Fibroblast of the conjunctiva (primary cell): ENCODE measurements at regions not wholly inside any gene's neighbourhood (a gene's known extent, or its start where the extent isn't known, plus 50 kb on each side); places are given as distances from the start of the nearest gene placed in this dataset.
"Not testable (repeated sequence)": the region's sequence is repeated elsewhere in the genome, so short reads cannot be mapped to it uniquely, and the experiment has no call there.

ENCODE experiments used
- DNase-seq: peaks from one replicate; pipeline ENCODE4 v3.0.0-alpha.2; 2010; ENCODE audit warnings: low read depth

DNA sequence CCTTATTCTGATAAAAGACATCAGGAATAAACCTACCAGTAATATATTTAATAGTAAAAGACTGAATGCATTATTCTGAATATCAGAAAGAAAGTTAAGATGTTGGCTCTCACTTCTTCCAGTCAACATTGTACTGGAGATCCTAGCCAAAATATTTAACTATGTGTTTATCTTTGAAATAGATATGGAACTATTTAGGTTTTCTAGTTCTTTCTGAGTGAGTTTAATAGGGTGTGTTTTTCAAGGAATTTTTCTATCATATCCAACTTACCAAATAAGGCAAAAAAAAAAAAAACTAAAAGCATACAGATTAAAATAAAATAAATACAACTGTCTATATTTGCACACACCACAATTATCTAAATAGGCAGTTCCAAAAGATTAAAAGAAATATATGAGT lies 478.9 kb upstream of the LMO3 start:
- DNase-seq: no peak

DNA sequence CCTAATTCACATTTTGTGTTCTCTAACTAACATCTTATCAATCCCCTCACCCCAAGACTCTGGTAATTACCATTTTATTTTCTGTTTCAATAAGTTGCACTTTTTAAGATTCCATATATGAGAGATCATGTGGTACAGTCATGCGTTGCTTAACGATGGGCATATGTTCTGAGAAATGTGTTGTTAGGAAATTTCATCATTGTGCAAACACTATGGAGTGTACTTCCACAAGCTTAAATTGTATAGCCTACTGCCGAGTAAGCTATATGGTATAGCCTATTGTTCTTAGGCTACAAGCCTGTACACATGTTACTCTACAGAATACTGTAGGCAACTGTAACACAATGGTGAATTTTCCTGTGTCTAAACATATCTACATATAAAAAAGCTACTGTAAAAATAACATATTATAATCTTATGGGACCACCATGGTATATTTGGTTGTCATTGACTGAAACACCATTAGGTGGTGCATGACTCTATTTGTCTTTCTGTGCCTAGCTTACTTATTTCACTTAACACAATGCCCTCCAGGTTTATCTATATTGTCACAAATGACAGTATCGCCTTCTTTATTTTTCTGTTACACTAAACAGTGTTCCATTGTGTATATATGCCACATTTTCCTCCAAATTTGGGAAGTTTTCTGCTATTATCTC lies 473.4 kb upstream of the LMO3 start:
- no peak for DNase-seq

DNA sequence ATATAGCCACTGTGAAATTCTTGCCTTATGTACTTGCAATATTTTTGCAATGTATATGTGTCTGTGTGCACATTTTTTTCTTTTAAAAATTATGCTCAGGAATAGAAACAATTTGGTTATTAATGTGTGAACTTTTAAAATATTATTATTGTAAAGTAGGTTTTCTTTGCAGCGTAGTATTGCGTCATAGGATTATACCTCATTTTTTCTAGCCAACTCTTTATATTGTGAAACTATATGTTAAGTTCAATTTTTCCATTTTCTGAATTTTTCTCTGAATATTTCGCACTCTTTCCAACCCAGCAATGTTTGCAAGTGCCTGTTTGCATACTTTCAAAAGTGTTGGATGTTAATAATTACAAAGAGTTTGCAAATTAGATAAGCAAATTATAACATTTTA lies 471.6 kb upstream of the LMO3 start:
- no peak for DNase-seq

DNA sequence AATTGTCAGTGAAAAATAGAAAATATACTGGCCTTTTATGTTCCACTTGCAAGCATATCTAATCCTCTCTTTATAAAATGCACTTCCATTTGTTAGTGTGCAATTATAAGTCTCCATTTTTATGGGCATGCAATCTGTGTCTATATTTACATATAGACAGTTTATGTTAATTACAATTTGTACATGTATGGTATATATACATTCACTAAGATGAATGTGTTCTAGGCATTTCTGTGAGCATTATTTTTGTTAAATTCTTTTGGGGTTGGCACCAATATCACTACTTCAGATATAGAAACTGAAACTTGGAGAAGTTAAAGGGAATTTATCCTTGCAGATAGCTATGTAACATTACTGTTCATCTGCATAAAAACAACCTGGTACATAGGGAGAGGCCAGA lies 470.8 kb upstream of the LMO3 start:
- no peak for DNase-seq

DNA sequence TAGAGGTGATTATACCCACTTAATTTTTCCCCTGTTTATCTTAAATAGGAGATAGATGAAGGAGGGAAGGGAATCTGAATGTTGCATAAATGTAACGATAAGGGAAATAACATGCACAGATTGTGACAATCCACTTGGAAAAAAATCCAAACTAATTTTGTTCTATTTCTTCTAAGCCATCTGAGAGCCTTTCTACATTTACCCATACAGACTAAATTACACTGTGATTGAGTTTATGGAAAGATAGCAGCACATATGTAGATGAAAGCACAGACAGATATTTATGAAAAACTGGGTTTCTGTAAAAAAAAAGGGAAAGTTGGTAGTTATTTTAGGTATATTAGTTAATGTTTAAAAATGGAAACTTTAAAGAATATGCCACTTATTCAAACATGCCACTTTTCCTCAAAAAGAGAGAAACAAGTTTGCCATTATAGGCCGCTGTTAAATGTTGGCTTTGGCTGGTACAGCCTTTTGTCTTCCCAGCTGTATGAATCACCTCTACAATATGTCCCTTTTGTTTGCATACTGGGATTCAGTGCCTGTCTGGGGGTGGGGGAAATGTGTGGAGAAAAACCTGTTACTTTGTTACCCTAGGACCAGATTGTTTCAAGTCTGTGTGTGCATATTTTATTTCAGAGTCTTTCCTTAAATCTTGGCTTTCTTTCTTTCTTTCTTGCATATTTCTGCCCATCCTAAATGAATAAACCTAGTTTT lies 470.2 kb upstream of the LMO3 start:
- no peak for DNase-seq

DNA sequence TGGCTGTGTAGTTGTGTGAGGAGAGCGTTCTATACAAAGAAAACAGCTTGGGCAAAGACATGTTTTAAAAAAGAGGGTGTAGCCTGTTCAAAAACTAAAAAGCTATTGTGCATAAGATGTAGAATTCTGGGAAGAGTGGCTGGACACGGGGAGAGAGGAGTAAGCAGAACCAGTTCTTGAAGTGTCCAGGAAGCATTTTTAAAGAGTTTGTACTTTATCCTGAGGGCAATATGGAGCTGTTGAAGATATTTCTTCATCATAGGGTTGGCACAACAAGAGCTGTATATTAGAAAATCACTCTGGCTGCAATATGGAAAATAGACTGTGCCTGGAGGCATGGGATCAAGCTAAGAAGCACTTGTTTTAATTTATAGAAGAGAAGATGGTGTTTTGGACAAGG lies 458.9 kb upstream of the LMO3 start:
- DNase-seq: no peak

DNA sequence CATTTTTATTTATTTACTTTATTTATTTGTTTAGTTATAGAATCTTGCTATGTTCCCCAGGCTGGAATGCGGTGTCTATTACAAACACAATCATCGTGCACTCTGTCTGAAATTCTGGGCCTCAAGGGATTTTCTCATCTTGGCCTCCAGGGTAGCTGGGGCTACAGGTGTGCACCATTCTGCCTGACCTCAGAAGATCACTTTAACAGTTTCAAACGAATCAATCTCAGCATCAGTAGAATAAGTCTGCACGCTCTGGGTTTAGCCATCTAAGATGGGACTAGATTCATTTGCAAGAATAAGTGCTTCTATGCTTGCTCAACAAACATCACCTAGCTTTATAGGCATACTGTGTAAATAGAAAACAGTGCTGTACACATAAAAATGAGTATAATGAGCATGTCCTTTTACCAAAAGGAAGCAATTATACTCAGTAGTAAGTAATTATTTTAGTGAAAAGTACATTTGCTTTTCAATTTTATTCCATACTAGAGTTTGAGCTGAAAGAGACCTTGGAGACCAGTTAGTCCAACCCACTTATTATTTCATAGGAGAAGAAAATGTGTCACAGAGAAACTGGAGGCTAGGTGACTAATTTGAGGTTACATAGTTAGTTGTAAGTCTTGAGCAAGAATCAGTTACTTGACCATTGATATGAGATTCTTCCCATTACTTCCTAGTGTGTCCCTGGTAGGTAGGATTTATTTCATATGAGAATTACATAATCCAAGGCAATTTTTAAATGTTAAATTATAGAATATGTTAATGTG lies 456.5 kb upstream of the LMO3 start:
- no peak for DNase-seq

DNA sequence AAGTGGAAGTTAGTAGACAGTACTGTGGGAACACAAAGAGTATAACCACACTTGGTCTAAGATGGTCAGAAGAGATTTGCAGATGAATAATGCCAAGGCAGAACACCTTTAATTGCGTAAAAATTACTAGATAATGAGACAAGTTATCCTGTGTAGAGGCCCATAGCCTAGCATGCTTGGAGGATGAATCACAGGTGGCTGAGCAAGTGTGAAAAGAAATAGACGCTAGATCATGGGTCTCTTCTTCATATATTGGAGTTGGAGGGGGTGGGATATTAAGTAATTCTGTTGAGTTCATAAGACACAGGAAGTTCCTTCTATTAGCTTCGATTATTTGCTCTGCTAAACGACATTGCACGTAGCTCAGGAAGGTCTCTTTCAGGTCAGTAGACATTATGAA lies 454.3 kb upstream of the LMO3 start:
- DNase-seq: no peak

DNA sequence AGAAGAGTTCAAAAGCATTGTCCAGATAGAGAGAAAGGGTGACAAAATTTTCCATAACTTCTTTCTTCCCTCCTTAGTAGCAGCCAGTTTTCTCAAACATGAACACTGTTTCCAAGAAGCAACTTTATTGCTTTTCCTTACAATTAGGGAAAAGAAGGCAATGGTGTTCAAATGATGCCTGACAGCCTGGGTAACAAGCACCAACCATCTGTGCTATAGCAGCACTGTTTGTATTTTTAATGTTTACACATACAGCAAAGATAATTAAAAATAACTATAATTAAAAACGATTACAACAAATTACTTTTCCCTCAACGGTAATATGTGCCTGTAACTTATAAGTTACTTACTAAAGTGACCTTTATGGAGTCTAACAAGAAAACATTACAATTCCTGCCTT lies 450.6 kb upstream of the LMO3 start:
- no peak for DNase-seq

DNA sequence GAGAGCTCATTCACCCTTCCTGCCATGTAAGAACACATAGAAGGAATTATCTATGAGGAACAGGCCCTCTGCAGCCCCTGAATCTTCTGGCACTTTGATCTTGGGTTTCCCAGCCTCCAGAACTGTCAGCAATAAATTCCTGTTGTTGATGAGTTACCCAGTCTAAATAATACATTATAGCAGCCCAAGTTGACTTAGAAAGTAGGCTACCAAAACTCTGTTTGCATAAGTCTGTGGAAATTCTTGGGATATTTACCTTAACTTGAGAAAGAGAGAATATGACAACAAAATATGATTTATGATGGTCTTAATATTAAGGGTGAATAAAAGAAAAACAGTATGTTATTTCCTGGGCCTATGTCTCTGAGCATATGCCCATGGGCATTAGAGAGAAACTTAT lies 433.0 kb upstream of the LMO3 start:
- no peak for DNase-seq

DNA sequence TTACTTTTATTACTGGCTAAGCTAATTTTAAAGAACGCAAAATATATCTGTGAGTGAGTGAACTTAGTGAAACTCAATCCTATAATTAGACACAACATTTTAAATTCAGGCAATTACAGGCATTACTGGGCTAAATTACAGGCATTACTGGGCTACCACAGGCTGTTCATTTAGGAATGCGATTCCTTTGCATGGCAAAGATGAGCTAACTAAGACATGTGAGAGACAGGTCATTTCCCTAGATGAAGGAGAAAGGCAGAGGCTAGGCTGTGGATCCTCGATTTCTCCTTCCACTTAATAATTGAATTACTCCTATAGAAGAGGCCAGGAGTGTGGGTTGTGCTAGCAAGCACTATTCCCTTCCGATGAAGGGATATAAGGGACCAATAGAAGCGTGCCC lies 429.4 kb upstream of the LMO3 start:
- no peak for DNase-seq

DNA sequence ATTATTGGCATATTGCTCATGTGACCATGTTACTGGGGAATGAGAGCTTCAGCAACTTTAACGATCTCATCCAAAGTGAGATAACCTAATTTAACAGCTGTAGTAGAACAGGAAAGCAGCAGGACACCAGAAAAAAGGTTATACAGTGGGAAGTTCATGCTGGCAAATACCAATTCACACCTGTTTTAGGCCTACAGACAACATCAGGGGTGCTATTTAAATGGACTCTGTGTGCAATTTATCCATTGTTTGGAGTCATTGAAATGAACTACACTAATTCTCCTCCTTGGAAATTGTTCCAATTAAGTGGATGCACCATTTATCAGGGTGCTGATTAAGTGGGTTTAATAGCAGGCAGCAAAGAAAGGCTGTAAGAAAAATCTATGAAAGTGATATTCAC lies 424.4 kb upstream of the LMO3 start:
- no peak for DNase-seq

DNA sequence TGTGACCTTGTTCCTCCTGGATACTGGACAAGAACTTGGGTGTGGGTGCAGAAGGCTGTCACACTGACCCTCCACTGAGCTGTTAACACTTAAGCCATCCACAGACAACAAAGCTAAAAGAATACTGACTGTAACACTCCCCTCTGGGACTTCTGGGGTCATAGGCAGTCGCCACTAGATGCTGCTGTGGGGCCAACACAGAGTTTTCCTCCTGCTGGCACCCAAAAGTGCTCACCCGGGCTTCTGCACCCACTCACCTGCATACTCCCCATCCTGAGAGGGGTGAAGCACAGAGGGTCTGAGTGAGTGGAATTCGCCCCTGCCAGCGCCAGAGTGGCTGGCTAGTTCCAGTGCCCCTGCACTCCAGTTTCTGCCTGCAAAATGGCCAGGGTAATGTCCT lies 422.4 kb upstream of the LMO3 start:
- DNase-seq: no peak

DNA sequence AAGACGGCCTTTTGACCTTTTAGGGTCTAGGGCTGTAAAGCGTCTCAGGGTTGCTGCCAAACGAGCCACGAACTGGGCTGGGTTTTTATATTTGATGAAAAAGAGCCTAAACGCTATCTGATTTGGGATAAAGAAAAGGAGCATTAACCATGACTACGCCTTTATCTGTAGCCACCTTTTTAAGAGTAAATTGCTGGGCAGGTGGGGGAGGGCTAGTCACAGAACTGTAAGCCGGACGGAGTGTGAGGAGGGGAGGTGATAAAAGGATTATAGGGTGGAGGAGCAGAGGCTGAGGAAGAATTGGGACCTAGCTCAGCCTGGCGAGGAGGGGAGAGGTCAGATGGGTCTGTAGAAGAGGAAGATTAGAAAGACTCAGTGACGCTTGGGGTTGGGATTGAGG lies 419.5 kb upstream of the LMO3 start:
- DNase-seq: not testable (repeated sequence)

DNA sequence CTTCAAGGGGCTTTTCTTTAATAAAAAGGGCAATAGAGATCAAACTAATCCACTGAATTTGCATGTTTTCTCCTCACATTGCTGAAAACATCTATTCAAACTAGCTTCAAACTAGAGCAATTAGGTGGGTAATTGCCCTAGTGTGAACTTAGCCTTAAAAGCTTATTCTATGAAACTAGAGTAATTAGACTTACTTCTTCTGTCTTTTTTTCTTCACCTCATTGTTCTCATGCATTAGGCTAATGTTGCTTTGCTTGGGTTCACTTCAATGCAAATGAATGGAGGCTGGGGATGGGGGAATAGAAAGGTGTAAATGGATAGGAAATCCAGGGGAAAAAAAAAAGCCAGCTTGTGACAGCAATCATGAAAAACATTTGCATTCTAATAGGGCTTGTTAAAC lies 414.8 kb upstream of the LMO3 start:
- DNase-seq: no peak

DNA sequence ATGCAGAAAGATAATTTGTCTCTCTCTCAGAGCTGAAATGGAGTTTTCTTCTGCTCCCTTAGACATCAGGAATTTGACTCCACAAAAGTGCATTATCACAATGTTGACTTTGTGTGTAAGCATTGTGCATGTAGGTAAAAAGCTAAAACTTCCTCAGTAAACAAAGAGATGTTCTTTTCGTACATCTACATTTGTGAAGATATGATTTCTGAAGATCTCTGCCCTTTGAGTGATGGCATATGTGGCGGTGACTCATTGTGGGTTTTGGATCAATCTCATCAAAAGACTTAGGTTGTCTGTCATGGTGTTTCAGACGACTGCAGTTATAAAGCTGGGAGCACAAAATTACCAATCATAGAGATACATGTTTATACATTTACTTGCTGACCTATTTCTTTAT lies 411.4 kb upstream of the LMO3 start:
- no peak for DNase-seq

DNA sequence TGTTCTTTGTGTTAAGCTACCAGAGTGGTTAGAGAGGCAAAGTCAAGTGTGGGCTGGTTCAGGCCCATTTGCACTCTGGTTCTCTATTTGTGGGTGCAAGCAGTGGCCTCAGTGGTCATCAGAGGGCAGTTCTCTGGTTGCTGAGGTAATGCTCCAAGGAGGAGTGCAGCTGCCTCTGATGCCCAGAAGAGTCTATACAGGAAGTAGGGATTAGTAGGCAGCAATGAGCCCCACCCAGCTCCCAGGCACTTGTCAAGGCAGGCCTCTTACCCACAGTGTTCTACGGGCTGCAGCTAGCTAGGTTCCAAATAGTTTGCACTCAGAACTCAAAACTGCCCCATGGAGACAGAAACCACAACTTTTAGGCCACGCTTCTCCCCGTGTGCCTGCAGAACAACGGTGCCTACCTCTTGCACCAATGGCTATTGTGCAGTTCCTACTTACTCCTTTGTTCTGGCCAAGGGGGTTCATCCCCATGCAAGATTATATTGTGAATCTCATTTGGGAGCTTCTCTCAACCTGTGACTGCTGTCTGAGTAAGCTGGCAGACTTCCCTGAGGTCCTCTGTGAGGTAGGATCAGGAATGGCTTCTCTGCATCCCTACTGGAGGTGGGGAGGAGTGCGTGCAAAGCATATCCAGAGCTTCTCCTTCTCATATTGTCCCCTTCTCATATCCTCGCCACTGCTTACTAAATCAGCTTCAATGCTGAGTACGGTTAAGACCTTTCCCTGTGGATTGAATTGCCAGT lies 410.3 kb upstream of the LMO3 start:
- no peak for DNase-seq

DNA sequence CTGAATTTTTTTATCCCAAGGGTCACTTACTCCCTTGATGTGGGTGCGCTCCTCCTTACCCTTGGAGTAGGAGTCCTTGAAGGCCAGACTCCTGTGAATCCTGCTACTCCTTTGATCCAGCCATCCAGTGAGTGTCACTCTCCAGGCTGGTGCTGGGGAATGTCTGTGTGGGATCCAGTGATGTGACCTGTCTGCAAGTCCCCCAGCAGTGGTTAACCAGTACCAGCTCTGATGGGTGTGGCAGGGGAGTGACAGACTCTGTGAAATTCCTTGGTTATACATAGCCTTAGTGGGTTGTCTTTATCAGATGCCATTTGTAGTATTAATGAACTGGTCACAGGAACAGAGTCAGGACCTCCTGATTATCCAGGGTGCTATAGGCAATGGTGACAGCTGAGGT lies 409.5 kb upstream of the LMO3 start:
- DNase-seq: no peak

DNA sequence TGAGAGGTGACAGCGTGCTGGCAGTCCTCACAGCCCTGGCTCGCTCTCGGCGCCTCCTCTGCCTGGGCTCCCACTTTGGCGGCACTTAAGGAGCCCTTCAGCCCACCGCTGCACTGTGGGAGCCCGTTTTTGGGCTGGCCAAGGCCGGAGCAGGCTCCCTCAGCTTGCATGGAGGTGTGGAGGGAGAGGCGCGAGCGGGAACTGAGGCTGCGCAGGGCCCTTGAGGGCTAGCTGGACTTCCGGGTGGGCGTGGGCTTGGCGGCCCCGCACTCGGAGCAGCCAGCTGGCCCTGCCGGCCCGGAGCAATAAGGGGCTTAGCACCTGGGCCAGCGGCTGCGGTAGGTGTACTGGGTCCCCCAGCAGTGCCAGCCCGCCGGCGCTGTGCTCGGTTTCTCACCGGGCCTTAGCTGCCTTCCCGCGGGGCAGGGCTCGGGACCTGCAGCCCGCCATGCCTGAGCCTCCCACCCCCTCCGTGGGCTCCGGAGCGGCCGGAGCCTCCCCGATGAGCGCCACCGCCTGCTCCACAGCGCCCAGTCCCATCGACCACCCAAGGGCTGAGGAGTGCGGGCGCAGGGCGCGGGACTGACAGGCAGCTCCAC lies 401.6 kb upstream of the LMO3 start:
- not testable (repeated sequence) for DNase-seq

DNA sequence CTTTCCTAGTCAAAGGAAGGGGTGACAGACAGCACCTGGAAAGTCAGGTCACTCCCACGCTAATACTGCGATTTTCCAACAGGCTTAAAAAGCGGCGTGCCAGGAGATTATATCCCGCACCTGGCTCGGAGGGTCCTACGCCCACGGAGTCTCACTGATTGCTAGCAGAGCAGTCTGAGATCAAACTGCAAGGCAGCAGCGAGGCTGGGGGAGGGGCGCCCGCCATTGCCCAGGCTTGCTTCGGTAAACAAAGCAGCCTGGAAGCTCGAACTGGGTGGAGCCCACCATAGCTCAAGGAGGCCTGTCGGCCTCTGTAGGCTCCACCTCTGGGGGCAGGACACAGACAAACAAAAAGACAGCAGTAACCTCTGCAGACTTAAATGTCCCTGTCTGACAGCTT lies 392.6 kb upstream of the LMO3 start:
- not testable (repeated sequence) for DNase-seq

DNA sequence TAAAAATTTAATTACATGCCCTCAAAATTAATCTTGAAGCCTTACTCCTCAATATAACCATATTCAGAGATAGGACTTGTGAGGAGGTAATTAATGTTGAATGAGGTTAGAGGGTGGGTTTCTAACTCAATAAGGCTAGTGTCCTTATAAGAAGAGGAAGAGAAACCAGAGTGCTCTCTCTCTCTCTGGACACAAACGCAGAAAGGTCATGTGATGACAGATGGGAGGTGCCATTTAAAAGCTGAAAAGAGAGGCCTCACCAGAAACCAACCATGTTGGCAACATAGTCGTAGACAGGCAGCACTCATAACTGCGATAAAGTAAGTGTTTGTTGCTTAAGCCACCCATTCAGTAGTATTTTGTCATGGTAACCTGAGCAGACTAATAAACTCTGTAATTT lies 378.5 kb upstream of the LMO3 start:
- no peak for DNase-seq
